HG02759 (cell line): ENCODE measurements at regions not wholly inside any gene's neighbourhood (a gene's known extent, or its start where the extent isn't known, plus 50 kb on each side); places are given as distances from the start of the nearest gene placed in this dataset.
A peak's percentile ranks its signal among the peaks of the same experiment; 100 is the strongest.

Experiments used
- ATAC-seq: cut with Tn5 transposase; IDR thresholded peaks from one replicate; pipeline ENCODE4 v1.9.1; 2021; ENCODE audit warnings: mild to moderate bottlenecking, moderate library complexity; ENCODE audit not compliant: unreplicated experiment

GRCh38 chr12:92338102-92338501, 192.5 kb upstream of the BTG1 start:
- ATAC-seq = no peak

GRCh38 chr12:92337128-92337527, 191.5 kb upstream of the BTG1 start:
- ATAC-seq = no peak

- ATAC-seq = no peak
These were observed 191.0 kb upstream of the BTG1 start for GRCh38 chr12:92336641-92337040.

GRCh38 chr12:92335831-92336230, 190.2 kb upstream of the BTG1 start:
- no peak for ATAC-seq

- ATAC-seq = no peak
These were observed 188.9 kb upstream of the BTG1 start for GRCh38 chr12:92334552-92334951.

- ATAC-seq = no peak
These were observed 186.9 kb upstream of the BTG1 start for GRCh38 chr12:92332552-92332951.

- ATAC-seq = no peak
These were observed 185.7 kb upstream of the BTG1 start for GRCh38 chr12:92331383-92331782.

- ATAC-seq = no peak
These were observed 185.0 kb upstream of the BTG1 start for GRCh38 chr12:92330654-92331053.

- ATAC-seq = peak; percentile 58
These were observed 181.2 kb upstream of the BTG1 start for GRCh38 chr12:92326877-92327276.

GRCh38 chr12:92324849-92325500, 179.3 kb upstream of the BTG1 start:
- no peak for ATAC-seq

GRCh38 chr12:92312463-92312964, 166.9 kb upstream of the BTG1 start:
- ATAC-seq = no peak

- ATAC-seq = no peak
These were observed 158.9 kb upstream of the BTG1 start for GRCh38 chr12:92304371-92305055.

GRCh38 chr12:92302041-92302829, 156.6 kb upstream of the BTG1 start:
- no peak for ATAC-seq

GRCh38 chr12:92301356-92301755, 155.7 kb upstream of the BTG1 start:
- no peak for ATAC-seq

GRCh38 chr12:92300777-92301176, 155.1 kb upstream of the BTG1 start:
- ATAC-seq = no peak

GRCh38 chr12:92299744-92300143, 154.1 kb upstream of the BTG1 start:
- ATAC-seq = no peak

- ATAC-seq = no peak
These were observed 153.7 kb upstream of the BTG1 start for GRCh38 chr12:92299344-92299743.

- ATAC-seq = peak; percentile 56
These were observed 152.5 kb upstream of the BTG1 start for GRCh38 chr12:92297932-92298696.

GRCh38 chr12:92297405-92297804, 151.8 kb upstream of the BTG1 start:
- ATAC-seq = no peak

GRCh38 chr12:92295523-92295922, 149.9 kb upstream of the BTG1 start:
- no peak for ATAC-seq
